ENCODE measurements at regions not wholly inside any gene's neighbourhood (a gene's known extent, or its start where the extent isn't known, plus 50 kb on each side); places are given as distances from the start of the nearest gene placed in this dataset.
A peak's percentile ranks its signal among the peaks of the same experiment; 100 is the strongest.
"Not testable (repeated sequence)": the region's sequence is repeated elsewhere in the genome, so short reads cannot be mapped to it uniquely, and the experiment has no call there.

- no peak for DNase-seq
These were observed 341.5 kb upstream of the ETAA1 start for GRCh38 chr2:67055387-67056304.

- no peak for DNase-seq
These were observed 340.0 kb upstream of the ETAA1 start for GRCh38 chr2:67057123-67057522.

GRCh38 chr2:67057901-67058703 is 339.0 kb upstream of the ETAA1 start:
- no peak for DNase-seq

GRCh38 chr2:67065046-67065445 is 332.1 kb upstream of the ETAA1 start:
- DNase-seq, result no peak

- no peak for DNase-seq
These were observed 330.4 kb upstream of the ETAA1 start for GRCh38 chr2:67066782-67067181.

- no peak for DNase-seq
These were observed 329.5 kb upstream of the ETAA1 start for GRCh38 chr2:67067656-67068055.

GRCh38 chr2:67070826-67071225 is 326.3 kb upstream of the ETAA1 start:
- no peak for DNase-seq

- DNase-seq, result no peak
These were observed 322.1 kb upstream of the ETAA1 start for GRCh38 chr2:67075056-67075455.

GRCh38 chr2:67075530-67076238 is 321.4 kb upstream of the ETAA1 start:
- no peak for DNase-seq

GRCh38 chr2:67076239-67076624 is 320.9 kb upstream of the ETAA1 start:
- DNase-seq, result no peak

GRCh38 chr2:67079729-67080128 is 317.4 kb upstream of the ETAA1 start:
- no peak for DNase-seq

GRCh38 chr2:67082813-67083212 is 314.3 kb upstream of the ETAA1 start:
- DNase-seq, result no peak

GRCh38 chr2:67083951-67084350 is 313.2 kb upstream of the ETAA1 start:
- DNase-seq, result no peak

GRCh38 chr2:67085146-67085545 is 312.0 kb upstream of the ETAA1 start:
- no peak for DNase-seq

GRCh38 chr2:67091681-67092080 is 305.5 kb upstream of the ETAA1 start:
- no peak for DNase-seq

- DNase-seq, result no peak
These were observed 302.0 kb upstream of the ETAA1 start for GRCh38 chr2:67095121-67095520.

- no peak for DNase-seq
These were observed 300.2 kb upstream of the ETAA1 start for GRCh38 chr2:67096886-67097285.

GRCh38 chr2:67103157-67103556 is 294.0 kb upstream of the ETAA1 start:
- DNase-seq, result no peak

- peak; percentile 2 for DNase-seq
These were observed 288.9 kb upstream of the ETAA1 start for GRCh38 chr2:67108231-67108630.

GRCh38 chr2:67124531-67124930 is 272.6 kb upstream of the ETAA1 start:
- no peak for DNase-seq

- no peak for DNase-seq
These were observed 266.4 kb upstream of the ETAA1 start for GRCh38 chr2:67130531-67131256.

GRCh38 chr2:67131257-67131609 is 265.9 kb upstream of the ETAA1 start:
- no peak for DNase-seq

- not testable (repeated sequence) for DNase-seq
These were observed 264.6 kb upstream of the ETAA1 start for GRCh38 chr2:67132441-67132940.

Data from NCI-H510A (cell line).